Right atrium auricular region (tissue), 2 donors: ENCODE measurements at regions not wholly inside any gene's neighbourhood (a gene's known extent, or its start where the extent isn't known, plus 50 kb on each side); places are given as distances from the start of the nearest gene placed in this dataset.

Experiments used
- DNase-seq: peaks from one replicate; pipeline ENCODE4 v3.0.0-alpha.2; 2019; ENCODE audit warnings: low spot score
- H3K27ac ChIP-seq, 2 donors: fragments of 200-600 bp; sonication (generic); 1 replicate in 1 of 2; 2 replicates in 1 of 2; pipeline ENCODE4 v1.5.1; 2016 to 2019
- H3K27me3 ChIP-seq, 2 donors: fragments of 200-600 bp; sonication (generic); one replicate each; pipeline versions ENCODE4 v1.5.1 to v1.6.0; 2017 to 2019
- H3K36me3 ChIP-seq: fragments of 200-600 bp; sonication (generic); one replicate; pipeline ENCODE4 v1.5.1; 2016
- H3K4me1 ChIP-seq, 2 donors: fragments of 200-600 bp; sonication (generic); one replicate each; pipeline versions ENCODE4 v1.5.1 to v1.6.0; 2017 to 2019
- H3K4me3 ChIP-seq, 2 donors: fragments of 200-600 bp; sonication (generic); 1 replicate in 1 of 2; 2 replicates in 1 of 2; pipeline ENCODE4 v1.5.1; 2017 to 2019; ENCODE audit warnings: mild to moderate bottlenecking in 1 of 2, moderate library complexity in 1 of 2
- H3K9me3 ChIP-seq, 2 donors: fragments of 200-600 bp; sonication (generic); one replicate each; pipeline ENCODE4 v1.5.1; 2019
- TF ChIP-seq, protein P1 (sequence below), 2 donors: fragments of 200-600 bp; sonication (generic); IDR thresholded peaks; one replicate each; pipeline ENCODE4 v1.5.1; 2019; ENCODE audit warnings: antibody characterized with exemption in 2 of 2

DNA sequence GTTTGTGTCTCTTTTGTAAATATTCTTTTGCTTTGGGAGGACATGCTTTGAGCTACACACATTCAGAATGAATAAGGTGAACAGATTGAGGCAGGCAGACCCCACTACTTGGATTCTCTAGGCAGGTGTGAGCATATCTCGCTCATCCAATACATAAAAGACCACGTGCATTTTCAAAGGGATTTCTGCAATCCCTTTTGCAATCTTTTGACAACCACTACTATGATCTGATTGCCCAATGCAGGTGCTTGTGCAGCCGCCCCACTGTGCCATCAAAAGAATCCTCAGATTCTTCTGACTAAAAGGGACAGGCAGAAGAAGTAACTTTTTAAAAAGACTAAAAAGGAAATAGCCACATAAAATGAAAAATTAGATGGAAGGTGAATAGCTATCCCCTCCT is 341.4 kb downstream of the BMP4 start:
- Histone ChIP-seq H3K4me3 (no peak overlapping the region), H3K27ac (no peak overlapping the region), H3K36me3 (no peaks in the 10 kb centered on the region), H3K27me3 (no peaks in the 10 kb centered on the region), H3K9me3 (no peaks in the 10 kb centered on the region), H3K4me1 (peaks cover 0 to 11% of the 10 kb centered on the region in 2 donors)
- TF ChIP-seq, protein P1, sequence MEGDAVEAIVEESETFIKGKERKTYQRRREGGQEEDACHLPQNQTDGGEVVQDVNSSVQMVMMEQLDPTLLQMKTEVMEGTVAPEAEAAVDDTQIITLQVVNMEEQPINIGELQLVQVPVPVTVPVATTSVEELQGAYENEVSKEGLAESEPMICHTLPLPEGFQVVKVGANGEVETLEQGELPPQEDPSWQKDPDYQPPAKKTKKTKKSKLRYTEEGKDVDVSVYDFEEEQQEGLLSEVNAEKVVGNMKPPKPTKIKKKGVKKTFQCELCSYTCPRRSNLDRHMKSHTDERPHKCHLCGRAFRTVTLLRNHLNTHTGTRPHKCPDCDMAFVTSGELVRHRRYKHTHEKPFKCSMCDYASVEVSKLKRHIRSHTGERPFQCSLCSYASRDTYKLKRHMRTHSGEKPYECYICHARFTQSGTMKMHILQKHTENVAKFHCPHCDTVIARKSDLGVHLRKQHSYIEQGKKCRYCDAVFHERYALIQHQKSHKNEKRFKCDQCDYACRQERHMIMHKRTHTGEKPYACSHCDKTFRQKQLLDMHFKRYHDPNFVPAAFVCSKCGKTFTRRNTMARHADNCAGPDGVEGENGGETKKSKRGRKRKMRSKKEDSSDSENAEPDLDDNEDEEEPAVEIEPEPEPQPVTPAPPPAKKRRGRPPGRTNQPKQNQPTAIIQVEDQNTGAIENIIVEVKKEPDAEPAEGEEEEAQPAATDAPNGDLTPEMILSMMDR (IDR thresholded peaks at IDR 0.05), result no peak
- no peak for DNase-seq

- TF ChIP-seq, protein P1 (IDR thresholded peaks at IDR 0.05), result no peak
- Histone ChIP-seq H3K4me3 (no peak overlapping the region), H3K27ac (no peak overlapping the region), H3K4me1 (no peaks in the 10 kb centered on the region), H3K9me3 (no peaks in the 10 kb centered on the region), H3K36me3 (no peaks in the 10 kb centered on the region), H3K27me3 (no peaks in the 10 kb centered on the region)
- no peak for DNase-seq
These were observed 343.0 kb downstream of the BMP4 start for GRCh38 chr14:53613404-53614253.

- H3K4me3 ChIP-seq, result no peak overlapping the region
- TF ChIP-seq, protein P1 (IDR thresholded peaks at IDR 0.05), result no peak
- no peak overlapping the region for H3K27ac ChIP-seq
- DNase-seq, result no peak
- no peaks in the 10 kb centered on the region for H3K27me3 ChIP-seq
- H3K9me3 ChIP-seq, result no peaks in the 10 kb centered on the region
- H3K4me1 ChIP-seq, result no peaks in the 10 kb centered on the region
- no peaks in the 10 kb centered on the region for H3K36me3 ChIP-seq
These were observed 345.7 kb downstream of the BMP4 start for GRCh38 chr14:53610947-53611346.

GRCh38 chr14:53609009-53609408 is 347.6 kb downstream of the BMP4 start:
- Histone ChIP-seq H3K36me3 (no peaks in the 10 kb centered on the region), H3K27me3 (no peaks in the 10 kb centered on the region), H3K4me3 (no peak overlapping the region), H3K4me1 (no peaks in the 10 kb centered on the region), H3K9me3 (no peaks in the 10 kb centered on the region), H3K27ac (no peak overlapping the region)
- no peak for DNase-seq
- TF ChIP-seq, protein P1 (IDR thresholded peaks at IDR 0.05), result no peak

DNA sequence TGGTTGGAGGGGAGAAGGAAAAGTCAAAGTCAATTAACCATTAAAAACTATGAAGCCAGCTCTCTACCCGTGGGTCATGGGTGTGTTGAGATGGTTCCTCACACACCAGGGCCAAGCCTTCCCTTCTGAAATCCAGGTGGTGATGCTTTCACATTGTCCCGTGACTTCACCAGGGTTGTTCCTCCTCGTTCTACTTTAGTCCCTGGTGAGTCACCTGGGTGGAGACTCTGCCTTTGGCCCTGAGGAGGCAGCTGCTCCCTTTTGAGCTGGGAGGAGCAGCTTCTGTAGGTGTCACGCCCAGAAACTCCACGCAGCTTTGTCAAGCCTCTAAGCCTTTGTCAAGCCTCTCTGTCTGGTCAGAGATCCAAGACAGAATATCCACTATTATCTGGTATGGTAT is 348.3 kb downstream of the BMP4 start:
- Histone ChIP-seq H3K27ac (no peak overlapping the region), H3K4me3 (no peak overlapping the region), H3K36me3 (no peaks in the 10 kb centered on the region), H3K27me3 (no peaks in the 10 kb centered on the region), H3K9me3 (no peaks in the 10 kb centered on the region), H3K4me1 (no peaks in the 10 kb centered on the region)
- DNase-seq, result no peak
- TF ChIP-seq, protein P1 (IDR thresholded peaks at IDR 0.05), result no peak

GRCh38 chr14:53606203-53606602 is 350.4 kb downstream of the BMP4 start:
- TF ChIP-seq, protein P1 (IDR thresholded peaks at IDR 0.05), result no peak
- H3K9me3 ChIP-seq, result no peaks in the 10 kb centered on the region

More at GRCh38 chr14:53606203-53606602, 350.4 kb downstream of the BMP4 start:
- H3K4me3 ChIP-seq, result no peak overlapping the region
- no peak for DNase-seq
- H3K4me1 ChIP-seq, result no peaks in the 10 kb centered on the region
- H3K27ac ChIP-seq, result no peak overlapping the region
- H3K36me3 ChIP-seq, result no peaks in the 10 kb centered on the region
- H3K27me3 ChIP-seq, result no peaks in the 10 kb centered on the region
